ENCODE measurements at regions not wholly inside any gene's neighbourhood (a gene's known extent, or its start where the extent isn't known, plus 50 kb on each side); places are given as distances from the start of the nearest gene placed in this dataset.

DNA sequence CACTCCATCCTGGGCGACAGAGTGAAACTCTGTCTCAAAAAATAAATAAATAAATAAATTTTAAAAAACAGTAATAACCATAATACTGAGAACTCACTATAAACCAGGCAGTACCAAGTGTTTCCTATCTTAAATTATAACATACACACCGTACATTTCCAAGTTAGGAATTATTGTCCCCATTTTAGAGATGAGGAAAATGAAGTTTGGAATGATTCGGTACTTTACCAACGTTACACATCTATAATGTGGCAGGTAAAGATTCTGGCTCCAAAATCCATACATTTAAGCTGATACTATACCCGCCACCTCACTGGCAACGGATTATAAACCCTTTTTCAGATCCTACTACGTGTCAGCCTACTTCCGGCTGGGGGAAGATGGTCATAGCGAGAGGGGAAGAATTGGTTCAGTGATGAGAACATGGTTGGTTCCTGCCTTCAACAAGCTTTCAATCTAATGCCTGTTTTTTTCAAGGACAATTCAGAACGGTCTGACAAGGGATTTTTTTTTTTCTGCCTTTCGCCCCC, 105.9 kb upstream of the ATF7IP start:
- Histone ChIP-seq H3K4me1 (ENCODE audit: low read length) (peaks cover 43% of the 10 kb centered on the region), H3K27me3 (ENCODE audit: low read depth, low read length) (no peaks in the 10 kb centered on the region), H3K9ac (ENCODE audit: low read length) (no peak overlapping the region), H2AFZ (ENCODE audit: low read depth, low read length) (no peak overlapping the region), H3K36me3 (replicated peaks; ENCODE audit: low read depth, low read length) (peaks cover 9% of the 10 kb centered on the region), H3K4me3 (ENCODE audit: low read length) (no peak overlapping the region), H3K4me2 (ENCODE audit: low read length) (no peak overlapping the region), H4K20me1 (ENCODE audit: insufficient read depth, low read length) (no peaks in the 10 kb centered on the region), H3K27ac (ENCODE audit: low read length) (no peak overlapping the region), H3K9me3 (ENCODE audit: insufficient read depth, low read length) (0 out of 2 replicates have a peak, but pooled peaks cover 4% of the 10 kb centered on the region), H3K79me2 (ENCODE audit: low read length) (no peaks in the 10 kb centered on the region)
- TF ChIP-seq, protein P1, sequence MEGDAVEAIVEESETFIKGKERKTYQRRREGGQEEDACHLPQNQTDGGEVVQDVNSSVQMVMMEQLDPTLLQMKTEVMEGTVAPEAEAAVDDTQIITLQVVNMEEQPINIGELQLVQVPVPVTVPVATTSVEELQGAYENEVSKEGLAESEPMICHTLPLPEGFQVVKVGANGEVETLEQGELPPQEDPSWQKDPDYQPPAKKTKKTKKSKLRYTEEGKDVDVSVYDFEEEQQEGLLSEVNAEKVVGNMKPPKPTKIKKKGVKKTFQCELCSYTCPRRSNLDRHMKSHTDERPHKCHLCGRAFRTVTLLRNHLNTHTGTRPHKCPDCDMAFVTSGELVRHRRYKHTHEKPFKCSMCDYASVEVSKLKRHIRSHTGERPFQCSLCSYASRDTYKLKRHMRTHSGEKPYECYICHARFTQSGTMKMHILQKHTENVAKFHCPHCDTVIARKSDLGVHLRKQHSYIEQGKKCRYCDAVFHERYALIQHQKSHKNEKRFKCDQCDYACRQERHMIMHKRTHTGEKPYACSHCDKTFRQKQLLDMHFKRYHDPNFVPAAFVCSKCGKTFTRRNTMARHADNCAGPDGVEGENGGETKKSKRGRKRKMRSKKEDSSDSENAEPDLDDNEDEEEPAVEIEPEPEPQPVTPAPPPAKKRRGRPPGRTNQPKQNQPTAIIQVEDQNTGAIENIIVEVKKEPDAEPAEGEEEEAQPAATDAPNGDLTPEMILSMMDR (IDR thresholded peaks at IDR 0.05; ENCODE audit: low read depth, low read length), result no peak
- TF ChIP-seq EZH2phosphoT487 (IDR thresholded peaks at IDR 0.05; ENCODE audit: low read depth), result no peak

DNA sequence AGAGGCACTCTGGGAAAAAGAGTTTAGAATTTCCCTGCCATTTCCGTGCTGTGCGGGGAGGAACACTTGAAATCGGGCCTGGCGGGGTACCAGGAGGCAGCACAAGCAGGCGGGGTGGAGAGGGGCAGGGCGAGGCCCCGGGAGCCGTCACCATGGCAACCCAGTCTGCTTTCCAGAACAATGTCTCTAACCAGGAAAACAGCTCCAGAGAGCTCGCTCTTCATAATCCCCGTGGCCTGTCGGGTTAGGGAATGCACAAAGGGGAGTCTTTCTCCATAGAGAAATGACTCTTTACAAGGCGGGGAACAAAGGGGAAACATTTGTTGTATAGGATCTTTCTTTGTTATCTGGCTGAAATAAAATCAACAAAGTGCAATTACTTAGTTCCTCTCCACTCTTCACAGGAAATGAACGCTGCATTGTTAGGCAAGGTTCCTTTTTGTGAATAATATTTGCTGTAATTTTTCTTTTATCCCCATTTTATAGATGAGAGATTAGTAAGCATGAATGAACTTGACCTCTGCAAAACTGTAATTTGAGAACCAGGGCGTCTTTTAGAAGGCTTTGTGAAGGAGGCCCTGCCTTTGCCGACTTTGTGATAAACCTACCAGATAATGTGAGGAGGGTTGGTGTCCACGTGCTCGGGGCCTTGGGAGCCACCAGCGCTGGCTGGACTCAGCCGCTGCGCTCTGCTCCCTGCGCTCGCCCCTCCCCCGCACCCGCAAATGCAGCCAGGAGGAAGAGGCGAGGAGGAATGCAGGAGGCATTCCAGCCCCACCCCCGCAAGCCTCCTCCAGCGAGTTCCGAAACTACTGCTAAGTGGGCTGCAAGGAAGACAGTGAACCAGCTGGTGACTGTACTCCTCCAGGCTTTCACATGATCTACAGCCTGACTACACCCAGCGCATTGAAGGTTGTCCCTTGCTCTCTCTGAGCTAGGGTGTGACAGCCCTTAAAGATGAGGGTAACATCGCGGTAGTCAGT, 105.2 kb upstream of the ATF7IP start:
- Histone ChIP-seq H3K9ac (ENCODE audit: low read length) (no peak overlapping the region), H3K36me3 (replicated peaks; ENCODE audit: low read depth, low read length) (peaks cover 9% of the 10 kb centered on the region), H2AFZ (ENCODE audit: low read depth, low read length) (no peak overlapping the region), H3K9me3 (ENCODE audit: insufficient read depth, low read length) (0 out of 2 replicates have a peak, but pooled peaks cover 4% of the 10 kb centered on the region), H3K27me3 (ENCODE audit: low read depth, low read length) (no peaks in the 10 kb centered on the region), H3K79me2 (ENCODE audit: low read length) (no peaks in the 10 kb centered on the region), H3K4me1 (ENCODE audit: low read length) (peaks cover 36% of the 10 kb centered on the region), H3K4me3 (ENCODE audit: low read length) (no peak overlapping the region), H3K4me2 (ENCODE audit: low read length) (no peak overlapping the region), H3K27ac (ENCODE audit: low read length) (no peak overlapping the region), H4K20me1 (ENCODE audit: insufficient read depth, low read length) (no peaks in the 10 kb centered on the region)
- TF ChIP-seq, protein P1 (IDR thresholded peaks at IDR 0.05; ENCODE audit: low read depth, low read length), result no peak
- TF ChIP-seq EZH2phosphoT487 (IDR thresholded peaks at IDR 0.05; ENCODE audit: low read depth), result no peak

DNA sequence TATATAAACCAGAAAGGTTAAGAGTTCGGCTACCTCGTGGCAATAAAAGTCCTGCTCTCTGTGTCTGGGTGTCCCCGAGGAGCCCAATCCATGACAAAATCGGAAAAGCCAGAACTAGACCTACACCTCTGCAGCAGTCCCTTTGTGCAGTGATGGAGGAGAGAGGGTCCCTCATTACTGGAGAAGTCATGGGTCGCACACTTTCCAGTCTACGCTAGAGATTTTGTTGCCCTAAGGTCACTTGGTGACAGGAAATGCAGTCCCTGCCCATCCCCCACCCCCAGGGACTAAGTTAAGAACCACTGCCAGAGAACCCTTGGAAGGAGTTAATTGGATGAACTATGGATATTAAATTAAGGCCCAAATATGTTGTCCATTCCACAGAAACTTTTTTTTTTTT, 104.4 kb upstream of the ATF7IP start:
- H3K9ac ChIP-seq (ENCODE audit: low read length), result no peak overlapping the region
- H2AFZ ChIP-seq (ENCODE audit: low read depth, low read length), result no peak overlapping the region
- no peak overlapping the region for H3K27ac ChIP-seq (ENCODE audit: low read length)
- H3K4me1 ChIP-seq (ENCODE audit: low read length), result peaks cover 28% of the 10 kb centered on the region
- TF ChIP-seq, protein P1 (IDR thresholded peaks at IDR 0.05; ENCODE audit: low read depth, low read length), result no peak
- TF ChIP-seq EZH2phosphoT487 (IDR thresholded peaks at IDR 0.05; ENCODE audit: low read depth), result no peak
- no peak overlapping the region for H3K4me2 ChIP-seq (ENCODE audit: low read length)
- no peaks in the 10 kb centered on the region for H3K79me2 ChIP-seq (ENCODE audit: low read length)
- no peaks in the 10 kb centered on the region for H4K20me1 ChIP-seq (ENCODE audit: insufficient read depth, low read length)
- no peak overlapping the region for H3K4me3 ChIP-seq (ENCODE audit: low read length)
- 0 out of 2 replicates have a peak, but pooled peaks cover 4% of the 10 kb centered on the region for H3K9me3 ChIP-seq (ENCODE audit: insufficient read depth, low read length)
- no peaks in the 10 kb centered on the region for H3K27me3 ChIP-seq (ENCODE audit: low read depth, low read length)
- peaks cover 9% of the 10 kb centered on the region for H3K36me3 ChIP-seq (replicated peaks; ENCODE audit: low read depth, low read length)

DNA sequence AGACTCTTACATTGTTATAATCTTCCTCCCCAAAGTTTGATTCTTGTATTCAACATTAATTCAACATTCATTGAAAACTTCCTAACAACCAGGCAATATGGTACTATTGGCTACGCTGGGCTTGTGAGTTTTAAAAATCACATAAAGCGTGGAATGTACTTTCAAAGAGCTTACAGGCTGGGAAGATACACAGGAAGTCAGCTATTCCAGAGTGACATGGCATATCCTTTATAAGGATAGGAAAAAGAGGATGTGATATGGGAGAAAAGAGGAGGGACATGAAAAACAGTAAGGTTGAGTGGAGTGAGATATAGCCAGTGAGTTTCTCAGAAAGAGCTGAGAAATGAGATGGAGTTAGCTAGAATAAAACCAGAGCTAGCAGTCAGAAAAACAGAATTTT, 103.6 kb upstream of the ATF7IP start:
- Histone ChIP-seq H3K4me2 (ENCODE audit: low read length) (no peak overlapping the region), H3K36me3 (replicated peaks; ENCODE audit: low read depth, low read length) (peaks cover 9% of the 10 kb centered on the region), H3K4me1 (ENCODE audit: low read length) (peaks cover 20% of the 10 kb centered on the region), H4K20me1 (ENCODE audit: insufficient read depth, low read length) (no peaks in the 10 kb centered on the region), H3K9me3 (ENCODE audit: insufficient read depth, low read length) (0 out of 2 replicates have a peak, but pooled peaks cover 4% of the 10 kb centered on the region), H3K4me3 (ENCODE audit: low read length) (no peak overlapping the region), H3K27me3 (ENCODE audit: low read depth, low read length) (no peaks in the 10 kb centered on the region), H3K79me2 (ENCODE audit: low read length) (no peaks in the 10 kb centered on the region), H2AFZ (ENCODE audit: low read depth, low read length) (no peak overlapping the region), H3K9ac (ENCODE audit: low read length) (no peak overlapping the region), H3K27ac (ENCODE audit: low read length) (no peak overlapping the region)
- TF ChIP-seq EZH2phosphoT487 (IDR thresholded peaks at IDR 0.05; ENCODE audit: low read depth), result no peak
- TF ChIP-seq, protein P1 (IDR thresholded peaks at IDR 0.05; ENCODE audit: low read depth, low read length), result no peak

Data from OCI-LY3 (cell line).